ENCODE measurements at regions not wholly inside any gene's neighbourhood (a gene's known extent, or its start where the extent isn't known, plus 50 kb on each side); places are given as distances from the start of the nearest gene placed in this dataset.

- no peak for DNase-seq (ENCODE audit: low read depth)
Observed at GRCh38 chr2:51225377-51225776, 193.4 kb upstream of the NRXN1 start.

DNA sequence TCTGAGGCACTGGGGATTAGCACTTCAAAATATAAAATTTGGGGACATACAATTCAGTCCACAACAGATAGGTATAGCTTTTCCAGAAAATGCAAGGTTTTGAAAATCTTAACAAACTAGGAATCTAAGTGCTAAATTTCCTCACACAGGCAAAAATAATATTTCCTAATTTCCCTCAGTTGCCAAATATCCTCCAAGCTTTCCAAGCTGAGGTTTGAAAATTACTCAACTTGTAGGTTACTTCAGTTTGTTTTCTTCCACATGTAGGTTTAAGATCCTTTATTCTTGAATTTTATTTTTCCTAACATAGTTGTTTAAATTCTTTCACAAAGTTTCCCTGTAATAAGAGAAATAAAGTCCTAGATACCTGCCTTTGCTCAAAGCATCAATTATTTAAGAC lies 192.9 kb upstream of the NRXN1 start:
- DNase-seq (ENCODE audit: low read depth): no peak

DNA sequence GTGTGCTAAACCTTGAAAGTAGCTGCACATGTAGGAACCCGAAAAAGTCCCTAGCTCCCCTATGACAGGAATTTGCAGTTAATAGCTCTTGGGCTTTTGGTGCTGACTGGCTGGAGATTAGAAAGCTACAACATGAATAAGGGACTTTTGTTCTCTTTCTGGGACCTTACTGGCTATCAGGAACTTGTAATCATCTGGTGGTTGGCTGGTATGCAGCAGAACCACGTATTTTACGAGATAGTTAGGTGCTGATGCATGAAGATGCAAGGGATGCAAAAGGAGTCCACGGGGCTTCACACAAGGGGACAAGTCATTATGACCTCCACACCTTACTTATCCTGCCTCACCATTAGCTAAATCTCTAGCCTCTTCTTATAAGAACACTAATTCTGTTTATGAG lies 190.2 kb upstream of the NRXN1 start:
- DNase-seq (ENCODE audit: low read depth): no peak

- DNase-seq (ENCODE audit: low read depth): no peak
Observed at GRCh38 chr2:51220606-51221005, 188.7 kb upstream of the NRXN1 start.

DNA sequence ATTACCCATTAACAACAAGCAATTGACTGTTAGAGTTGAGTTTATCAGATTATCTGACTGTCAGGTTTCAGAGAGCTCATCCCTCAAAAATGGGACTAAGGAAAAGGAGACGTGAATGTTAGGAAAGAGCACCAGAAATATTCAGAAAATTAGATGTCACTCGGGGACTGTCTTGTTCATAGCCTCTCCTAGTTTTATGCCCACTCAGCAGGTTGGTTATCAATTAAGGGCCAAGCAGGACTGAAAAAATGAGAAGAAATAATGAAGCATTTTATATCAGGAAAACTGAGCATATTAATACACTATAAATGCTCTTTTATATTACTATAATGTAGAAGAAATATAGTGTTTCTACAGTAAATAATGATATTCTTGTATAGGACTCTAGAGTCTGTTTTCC lies 188.1 kb upstream of the NRXN1 start:
- DNase-seq (ENCODE audit: low read depth): no peak

- no peak for DNase-seq (ENCODE audit: low read depth)
Observed at GRCh38 chr2:51219468-51219867, 187.5 kb upstream of the NRXN1 start.

DNA sequence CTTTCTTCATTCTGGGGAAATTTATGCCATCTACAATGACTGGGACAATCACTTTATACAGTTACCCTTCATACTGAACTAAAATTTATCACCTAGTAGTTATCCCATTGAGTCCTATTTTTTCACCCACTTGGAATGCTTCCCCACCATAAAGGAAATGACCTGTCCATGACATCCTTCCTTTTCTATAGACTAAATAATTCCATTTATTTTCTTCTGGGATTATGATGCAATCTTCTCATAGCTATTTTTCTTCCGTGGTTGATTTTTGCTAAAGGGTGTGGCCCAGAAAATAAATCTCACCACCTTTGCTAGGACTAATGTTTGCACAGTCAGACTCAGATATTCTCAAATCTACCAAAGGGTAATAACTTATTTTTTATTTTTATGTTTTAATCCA lies 186.1 kb upstream of the NRXN1 start:
- no peak for DNase-seq (ENCODE audit: low read depth)

DNA sequence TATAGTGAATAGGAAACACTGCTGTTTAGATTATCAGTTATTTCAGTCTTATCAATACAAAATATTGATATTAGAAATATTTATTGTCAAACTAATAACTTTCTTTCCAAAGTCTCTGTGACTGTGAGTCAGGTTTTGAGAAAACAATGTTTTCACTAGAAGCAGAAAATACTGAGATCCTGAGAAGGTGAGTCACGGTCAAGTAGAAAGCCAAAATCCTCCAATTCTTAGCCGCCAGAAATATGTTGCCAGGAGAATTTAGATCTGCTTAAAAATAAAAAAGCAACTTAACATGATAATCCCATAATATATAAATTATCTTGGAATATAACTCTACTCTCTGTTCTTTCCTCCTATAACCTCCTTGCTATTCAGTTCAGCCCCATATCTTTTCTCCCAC lies 181.9 kb upstream of the NRXN1 start:
- DNase-seq (ENCODE audit: low read depth): no peak

GRCh38 chr2:51212374-51212773 lies 180.4 kb upstream of the NRXN1 start:
- no peak for DNase-seq (ENCODE audit: low read depth)

- no peak for DNase-seq (ENCODE audit: low read depth)
Observed at GRCh38 chr2:51208521-51208920, 176.6 kb upstream of the NRXN1 start.

DNA sequence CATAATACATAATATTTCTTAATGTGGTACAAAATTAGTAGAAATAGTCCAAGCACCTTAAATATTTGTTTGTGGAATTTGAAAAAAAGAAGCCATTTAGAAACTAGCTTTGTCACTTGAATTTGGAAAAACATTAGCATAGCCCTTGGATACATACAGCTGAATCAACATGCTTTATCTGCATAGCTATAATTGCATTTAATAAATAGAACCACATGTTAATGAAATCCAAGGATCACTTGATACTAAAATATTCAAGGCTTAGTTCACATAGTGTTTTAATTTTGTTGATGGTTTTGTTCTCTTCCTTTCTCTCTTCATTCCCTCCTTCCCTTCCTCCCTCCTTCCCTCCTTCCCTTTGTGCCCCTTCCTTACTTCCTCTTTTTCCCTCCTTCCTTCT lies 169.4 kb upstream of the NRXN1 start:
- no peak for DNase-seq (ENCODE audit: low read depth)

DNA sequence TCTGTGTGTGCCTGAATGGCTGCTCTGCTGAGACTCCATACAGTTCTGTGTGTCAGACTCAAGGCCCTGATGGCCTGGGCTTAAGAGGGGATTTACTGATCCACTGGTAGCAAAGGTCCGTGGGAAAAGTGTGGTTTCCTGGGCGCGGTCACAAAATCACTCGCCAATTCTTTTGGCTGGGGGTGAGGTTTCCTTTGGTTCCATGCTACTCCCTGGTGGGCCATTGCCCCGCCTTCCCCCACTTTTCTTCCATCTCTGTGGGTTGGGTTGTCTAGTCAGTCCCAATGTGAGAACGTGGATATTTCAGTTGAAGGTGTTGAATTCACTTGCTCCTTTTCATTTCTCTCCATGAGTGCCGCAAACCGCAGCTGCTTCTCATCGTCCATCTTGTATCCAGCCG lies 162.7 kb upstream of the NRXN1 start:
- no peak for DNase-seq (ENCODE audit: low read depth)

DNA sequence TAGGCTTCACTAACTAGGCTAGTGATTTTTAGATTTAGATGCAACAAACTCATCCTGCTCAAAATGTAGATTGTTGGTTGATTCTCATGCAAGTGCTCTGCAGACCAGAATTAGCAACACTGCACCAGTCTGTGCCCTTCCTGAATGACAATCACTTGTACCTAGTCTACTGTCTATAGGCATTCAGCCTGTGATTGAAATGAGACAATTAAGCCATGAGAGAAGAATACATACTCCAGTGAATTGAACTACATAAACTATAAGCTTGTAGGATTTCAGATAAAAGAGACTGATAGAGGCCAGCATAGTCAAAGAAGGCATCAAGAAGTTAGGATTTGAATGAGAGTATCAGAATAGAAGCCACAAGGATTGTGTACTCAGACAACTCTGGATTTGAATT lies 138.3 kb upstream of the NRXN1 start:
- no peak for DNase-seq (ENCODE audit: low read depth)

- DNase-seq (ENCODE audit: low read depth): no peak
Observed at GRCh38 chr2:51165534-51166260, 133.8 kb upstream of the NRXN1 start.

DNA sequence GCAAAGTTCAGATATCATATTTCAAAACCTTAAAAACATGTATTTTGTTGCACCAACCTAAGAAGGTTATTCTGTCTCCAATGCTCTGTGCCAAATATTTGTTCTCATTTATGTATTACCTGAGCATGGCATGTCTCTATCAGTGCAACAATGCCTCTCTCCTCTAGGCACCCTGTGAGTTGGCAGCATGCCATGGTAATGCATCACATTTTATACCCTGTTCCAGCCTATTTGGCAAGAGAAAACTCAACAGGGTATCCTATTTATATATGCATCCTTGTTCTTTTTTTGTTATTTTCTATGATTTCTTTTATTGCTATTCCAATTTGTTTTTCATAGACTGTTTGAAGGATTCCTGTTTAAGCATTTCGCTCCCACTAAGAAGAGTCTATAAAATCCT lies 126.3 kb upstream of the NRXN1 start:
- no peak for DNase-seq (ENCODE audit: low read depth)

GRCh38 chr2:51153236-51153635 lies 121.3 kb upstream of the NRXN1 start:
- no peak for DNase-seq (ENCODE audit: low read depth)

- no peak for DNase-seq (ENCODE audit: low read depth)
Observed at GRCh38 chr2:51151490-51152140, 119.7 kb upstream of the NRXN1 start.

DNA sequence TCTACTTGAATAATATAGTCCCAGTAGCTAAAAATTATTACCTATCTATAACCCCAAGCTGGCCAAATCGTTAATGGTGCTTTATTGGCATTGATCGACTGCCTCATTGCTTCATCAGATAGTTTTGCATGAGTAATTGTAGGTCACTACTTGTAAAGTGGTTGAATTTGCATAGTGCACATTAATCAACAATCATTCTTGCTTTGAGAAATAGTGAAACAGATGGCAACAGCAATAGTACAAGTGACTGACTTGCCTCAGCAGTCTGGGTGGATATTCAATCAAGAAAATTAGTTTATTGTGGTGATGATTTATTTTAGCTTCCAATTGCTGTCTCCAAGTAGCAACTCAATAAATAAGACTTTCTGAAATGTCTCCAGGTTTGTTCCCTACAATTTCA lies 117.8 kb upstream of the NRXN1 start:
- DNase-seq (ENCODE audit: low read depth): no peak

- no peak for DNase-seq (ENCODE audit: low read depth)
Observed at GRCh38 chr2:51145761-51146160, 113.8 kb upstream of the NRXN1 start.

GRCh38 chr2:51120754-51121280 lies 88.9 kb upstream of the NRXN1 start:
- no peak for DNase-seq (ENCODE audit: low read depth)

DNA sequence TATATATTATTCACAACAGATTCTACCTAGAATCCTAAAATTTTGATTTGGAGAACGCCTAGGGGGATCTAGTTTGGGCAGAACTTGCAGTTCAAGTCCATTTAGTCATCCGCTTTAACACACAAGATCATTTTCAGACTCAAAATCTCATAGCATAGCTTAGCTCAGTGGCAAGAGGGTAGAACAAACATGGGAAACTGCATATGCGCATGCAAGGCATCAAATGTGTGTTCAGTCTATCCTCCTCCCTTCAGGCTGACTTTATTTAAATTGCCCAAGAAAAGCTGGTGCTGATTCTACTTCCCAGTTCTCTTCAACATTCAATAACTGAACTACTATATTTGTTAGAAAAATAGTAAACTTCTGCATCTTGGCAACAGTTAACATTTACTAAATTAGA lies 79.6 kb upstream of the NRXN1 start:
- DNase-seq (ENCODE audit: low read depth): no peak

GRCh38 chr2:51108794-51109193 lies 76.9 kb upstream of the NRXN1 start:
- no peak for DNase-seq (ENCODE audit: low read depth)

DNA sequence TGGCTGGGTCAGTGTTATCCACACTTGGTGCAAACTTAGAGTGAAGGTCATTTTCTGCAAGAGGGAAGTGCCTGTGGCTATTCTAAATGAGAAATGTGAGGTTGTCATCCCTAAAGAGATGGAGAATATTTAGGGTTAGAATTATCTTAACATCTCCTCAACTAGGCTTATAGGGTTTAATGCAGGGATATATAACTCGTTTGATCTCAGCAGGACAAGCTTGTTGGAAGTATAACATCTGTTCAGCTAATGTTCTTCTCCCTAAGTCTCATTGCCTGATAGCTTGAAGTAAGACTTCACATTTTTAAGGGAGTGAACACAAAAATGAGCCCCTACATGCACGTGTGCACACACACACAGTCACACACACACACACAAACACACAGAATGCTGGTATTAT lies 75.9 kb upstream of the NRXN1 start:
- DNase-seq (ENCODE audit: low read depth): no peak

DNA sequence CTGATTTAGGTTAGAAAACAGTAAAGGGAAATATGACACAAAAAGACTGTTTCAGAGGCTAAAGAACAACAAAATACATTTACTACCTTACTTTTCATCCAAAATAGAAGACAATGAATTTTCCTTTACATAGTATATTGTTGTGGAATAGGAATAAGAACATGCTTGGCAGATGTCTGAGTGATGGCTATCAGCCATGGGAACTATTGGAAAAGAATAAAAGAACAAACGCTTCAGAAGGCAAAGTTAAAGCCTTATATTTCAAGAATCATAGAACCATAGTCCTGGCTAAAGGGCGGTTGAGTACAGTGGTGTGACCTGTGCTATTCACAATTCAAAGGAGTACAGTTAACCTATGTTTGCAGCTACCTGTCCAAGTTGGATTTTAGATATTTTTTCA lies 73.9 kb upstream of the NRXN1 start:
- no peak for DNase-seq (ENCODE audit: low read depth)

Data from fibroblast of the conjunctiva (primary cell).